HG02798 (cell line): ENCODE measurements at regions not wholly inside any gene's neighbourhood (a gene's known extent, or its start where the extent isn't known, plus 50 kb on each side); places are given as distances from the start of the nearest gene placed in this dataset.
A peak's percentile ranks its signal among the peaks of the same experiment; 100 is the strongest.

Experiments used
- ATAC-seq: cut with Tn5 transposase; IDR thresholded peaks from one replicate; pipeline ENCODE4 v1.9.1; 2021; ENCODE audit warnings: mild to moderate bottlenecking; ENCODE audit not compliant: unreplicated experiment, poor library complexity

DNA sequence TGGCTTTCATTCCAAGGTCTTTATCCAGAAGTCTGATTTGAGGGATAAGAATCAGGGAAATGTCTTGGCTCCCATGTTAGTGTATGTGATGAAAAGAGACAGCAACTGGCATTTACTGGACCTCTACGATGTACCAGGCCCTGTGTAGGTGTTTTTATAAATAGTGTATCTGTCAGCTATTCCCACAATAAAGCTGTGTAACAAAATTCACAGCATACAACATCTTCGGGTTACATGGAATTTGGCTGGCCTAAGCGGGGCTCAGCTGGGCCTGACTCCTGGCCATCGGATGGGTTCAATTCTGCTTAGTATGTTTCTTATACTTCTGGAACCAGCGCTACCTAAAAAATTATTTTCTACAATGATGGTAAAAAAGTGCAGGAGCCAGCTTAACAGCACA is 128.2 kb downstream of the SNX5 start:
- ATAC-seq = no peak

- ATAC-seq = no peak
These were observed 129.7 kb downstream of the SNX5 start for GRCh38 chr20:17838921-17839320.

GRCh38 chr20:17837179-17837578 is 131.4 kb downstream of the SNX5 start:
- no peak for ATAC-seq

DNA sequence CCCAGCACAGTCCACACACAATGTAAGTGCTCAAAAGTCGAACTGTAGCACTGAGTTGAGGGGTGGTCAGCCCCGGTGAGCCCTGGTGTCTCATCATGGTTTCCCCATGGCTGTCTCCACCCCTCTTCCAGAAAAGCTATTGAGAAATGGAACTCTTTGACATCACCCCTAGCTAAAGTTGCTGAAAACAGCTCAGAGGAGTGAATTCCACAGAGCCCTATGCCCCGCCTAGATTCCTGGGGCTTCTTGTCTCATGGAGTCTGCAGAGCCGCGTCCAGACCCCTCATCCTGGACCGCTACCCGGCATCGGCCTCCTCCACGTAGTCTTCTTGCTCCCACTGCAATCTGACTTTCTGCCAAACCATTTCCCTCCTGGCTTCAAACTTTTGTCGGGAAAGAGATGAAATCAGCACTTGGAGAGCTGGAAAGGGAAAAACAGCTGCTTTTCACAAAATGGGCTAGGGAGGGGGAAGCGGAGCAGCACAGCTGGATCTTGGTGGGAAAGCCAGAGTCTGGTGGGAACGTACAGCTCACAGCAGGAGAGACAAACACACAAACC is 132.2 kb downstream of the SNX5 start:
- ATAC-seq = no peak

GRCh38 chr20:17835934-17836300 is 132.7 kb downstream of the SNX5 start:
- ATAC-seq = no peak

GRCh38 chr20:17835240-17835933 is 133.2 kb downstream of the SNX5 start:
- no peak for ATAC-seq

- ATAC-seq = no peak
These were observed 133.8 kb downstream of the SNX5 start for GRCh38 chr20:17834804-17835203.

- ATAC-seq = no peak
These were observed 133.4 kb downstream of the BANF2 start for GRCh38 chr20:17833036-17833674.

GRCh38 chr20:17832236-17832915 is 132.6 kb downstream of the BANF2 start:
- ATAC-seq = no peak

- no peak for ATAC-seq
These were observed 128.9 kb downstream of the BANF2 start for GRCh38 chr20:17828598-17829144.

GRCh38 chr20:17827759-17828559 is 128.2 kb downstream of the BANF2 start:
- ATAC-seq = no peak

- ATAC-seq = no peak
These were observed 127.3 kb downstream of the BANF2 start for GRCh38 chr20:17827079-17827478.

- ATAC-seq = peak; percentile 89
These were observed 126.4 kb downstream of the BANF2 start for GRCh38 chr20:17825960-17826843.

DNA sequence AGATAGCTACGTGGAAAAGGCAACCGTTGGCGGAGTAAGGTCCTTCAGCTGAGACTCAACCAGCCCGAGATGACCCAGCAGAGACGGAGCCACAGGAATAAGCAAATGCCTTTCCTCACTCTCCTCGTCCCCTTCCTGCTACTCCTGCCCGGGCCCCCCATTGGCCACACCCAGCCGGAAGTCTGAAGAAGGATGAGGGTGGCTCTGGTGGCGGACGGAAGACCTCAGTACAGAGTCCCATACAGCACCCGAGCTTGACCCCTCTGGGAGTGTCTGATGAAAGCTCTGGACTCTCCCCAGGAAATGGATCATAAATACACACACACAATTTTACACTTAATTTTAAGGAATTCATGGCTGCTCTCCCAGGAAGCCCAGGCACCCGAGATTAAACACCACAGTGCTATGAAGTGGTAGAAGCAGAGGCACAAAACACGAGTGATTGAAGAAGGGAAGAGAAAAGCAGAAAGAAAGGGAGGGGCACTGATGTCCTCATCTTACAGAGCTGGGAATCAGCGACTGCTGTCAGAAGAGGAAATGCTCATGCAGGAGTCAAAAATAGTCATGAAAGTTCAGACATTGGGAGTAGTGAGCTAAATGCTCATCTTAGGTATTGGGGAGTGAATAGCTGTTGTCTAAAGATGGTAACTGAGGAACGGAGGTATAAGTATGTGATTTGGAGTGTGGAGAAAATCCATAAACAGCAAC is 125.6 kb downstream of the BANF2 start:
- no peak for ATAC-seq

- ATAC-seq = no peak
These were observed 125.0 kb downstream of the BANF2 start for GRCh38 chr20:17824676-17825251.

GRCh38 chr20:17823409-17824144 is 123.8 kb downstream of the BANF2 start:
- no peak for ATAC-seq

DNA sequence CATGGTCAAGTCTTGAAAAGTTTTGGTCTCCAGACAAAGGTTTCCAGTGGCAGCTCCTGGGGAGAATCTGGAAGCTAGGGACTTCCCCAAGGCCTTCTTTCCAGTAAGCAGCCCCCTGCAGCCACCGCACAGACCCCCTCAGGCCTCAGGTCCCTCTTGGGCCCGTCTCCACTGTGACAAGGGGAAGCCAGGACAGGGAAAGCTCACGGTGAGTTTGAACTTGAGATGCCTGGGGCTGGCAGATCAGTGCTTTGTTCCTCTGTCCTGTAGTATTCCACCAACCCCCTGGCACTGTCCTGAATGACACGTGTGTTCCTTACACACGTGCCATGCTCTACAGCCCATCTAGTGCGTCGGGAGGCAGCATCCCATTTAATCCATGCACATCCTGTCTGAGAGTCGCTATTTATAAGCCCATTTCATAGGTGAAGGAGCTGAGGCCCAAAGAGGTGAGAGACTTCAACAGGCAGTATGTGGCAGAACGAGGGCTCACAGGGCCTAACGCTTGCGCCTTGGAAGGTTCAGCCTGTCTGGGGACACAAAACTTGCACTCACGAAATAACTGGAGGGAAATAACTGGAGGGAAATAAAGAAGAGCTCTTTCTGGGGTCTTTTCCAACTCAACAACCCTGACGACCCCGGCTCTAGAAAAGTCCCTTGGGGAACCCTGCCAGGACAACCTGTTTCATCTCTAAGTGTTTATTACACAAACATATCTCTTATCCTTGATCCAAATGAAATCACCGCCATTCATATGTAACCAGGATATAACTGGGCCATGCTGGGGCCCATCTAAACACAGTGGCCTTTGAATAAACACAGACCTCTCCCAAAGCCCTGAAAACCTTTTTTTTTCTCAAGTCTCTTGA is 123.0 kb downstream of the BANF2 start:
- ATAC-seq = no peak
